Neural progenitor cell (in vitro differentiated cells): ENCODE measurements at regions not wholly inside any gene's neighbourhood (a gene's known extent, or its start where the extent isn't known, plus 50 kb on each side); places are given as distances from the start of the nearest gene placed in this dataset.
A peak's percentile ranks its signal among the peaks of the same experiment; 100 is the strongest.

Experiments used
- DNase-seq: peaks from one replicate; pipeline ENCODE4 v3.0.0-alpha.2; 2016; ENCODE audit warnings: low spot score
- H2AFZ ChIP-seq: fragments of 200-600 bp; sonication (generic); replicated peaks from 2 replicates; pipeline ENCODE4 v1.6.1; 2016; ENCODE audit warnings: antibody characterized with exemption
- H3F3A ChIP-seq: fragments of 200-600 bp; sonication (generic); 2 replicates; pipeline ENCODE4 v1.6.1; 2016; ENCODE audit warnings: antibody characterized with exemption, low read depth
- H3K27ac ChIP-seq: fragments of 200-600 bp; sonication (generic); 2 replicates; pipeline ENCODE4 v1.5.1; 2016; ENCODE audit warnings: mild to moderate bottlenecking
- H3K27me3 ChIP-seq: fragments of 200-600 bp; sonication (generic); 2 replicates; pipeline ENCODE4 v1.6.1; 2016; ENCODE audit warnings: mild to moderate bottlenecking, moderate library complexity
- H3K36me3 ChIP-seq: fragments of 200-600 bp; sonication (generic); 2 replicates; pipeline ENCODE4 v1.5.1; 2016
- H3K4me1 ChIP-seq: fragments of 200-600 bp; sonication (generic); 2 replicates; pipeline ENCODE4 v1.6.1; 2016; ENCODE audit warnings: mixed run types
- H3K4me2 ChIP-seq: fragments of 200-600 bp; sonication (generic); 2 replicates; pipeline ENCODE4 v1.6.1; 2016
- H3K4me3 ChIP-seq: fragments of 200-600 bp; sonication (generic); 2 replicates; pipeline ENCODE4 v1.5.1; 2016
- H3K79me2 ChIP-seq: fragments of 200-600 bp; sonication (generic); 2 replicates; pipeline ENCODE4 v1.6.1; 2016; ENCODE audit warnings: low read depth
- H3K9ac ChIP-seq: fragments of 200-600 bp; sonication (generic); 2 replicates; pipeline ENCODE4 v1.6.1; 2016
- H3K9me3 ChIP-seq: fragments of 200-600 bp; sonication (generic); 2 replicates; pipeline ENCODE4 v1.5.1; 2016; ENCODE audit warnings: low read depth
- H4K20me1 ChIP-seq: fragments of 200-600 bp; sonication (generic); 2 replicates; pipeline ENCODE4 v1.6.1; 2016; ENCODE audit warnings: low read depth
- H3K27ac Mint-ChIP-seq: 3 replicates; pipeline ENCODE4 v1.8.0; 2021; ENCODE audit warnings: mixed read lengths
- H3K27me3 Mint-ChIP-seq: 2 replicates; pipeline ENCODE4 v1.8.0; 2022; ENCODE audit warnings: low read depth, mild to moderate bottlenecking, inconsistent platforms, moderate library complexity, mixed read lengths; ENCODE audit not compliant: insufficient read depth
- H3K36me3 Mint-ChIP-seq: 3 replicates; pipeline ENCODE4 v1.8.0; 2021; ENCODE audit warnings: mixed read lengths
- H3K4me1 Mint-ChIP-seq: 3 replicates; pipeline ENCODE4 v1.8.0; 2021; ENCODE audit warnings: mixed read lengths
- H3K4me3 Mint-ChIP-seq: 3 replicates; pipeline ENCODE4 v1.8.0; 2021; ENCODE audit warnings: mild to moderate bottlenecking, moderate library complexity, mixed read lengths
- H3K9me3 Mint-ChIP-seq: 3 replicates; pipeline ENCODE4 v1.8.0; 2020; ENCODE audit warnings: mixed read lengths
- EZH2 ChIP-seq: fragments of 200-600 bp; sonication (generic); IDR thresholded peaks from 2 replicates; pipeline ENCODE4 v1.6.1; 2017; ENCODE audit warnings: antibody characterized with exemption, mild to moderate bottlenecking, moderate library complexity
- EZH2phosphoT487 ChIP-seq: fragments of 200-600 bp; sonication (generic); IDR thresholded peaks from 2 replicates; pipeline ENCODE4 v1.6.1; 2017; ENCODE audit warnings: antibody characterized with exemption
- TF ChIP-seq, protein P1 (sequence below): fragments of 200-600 bp; sonication (generic); IDR thresholded peaks from 2 replicates; pipeline ENCODE4 v1.5.1; 2017; ENCODE audit warnings: antibody characterized with exemption, mild to moderate bottlenecking

DNA sequence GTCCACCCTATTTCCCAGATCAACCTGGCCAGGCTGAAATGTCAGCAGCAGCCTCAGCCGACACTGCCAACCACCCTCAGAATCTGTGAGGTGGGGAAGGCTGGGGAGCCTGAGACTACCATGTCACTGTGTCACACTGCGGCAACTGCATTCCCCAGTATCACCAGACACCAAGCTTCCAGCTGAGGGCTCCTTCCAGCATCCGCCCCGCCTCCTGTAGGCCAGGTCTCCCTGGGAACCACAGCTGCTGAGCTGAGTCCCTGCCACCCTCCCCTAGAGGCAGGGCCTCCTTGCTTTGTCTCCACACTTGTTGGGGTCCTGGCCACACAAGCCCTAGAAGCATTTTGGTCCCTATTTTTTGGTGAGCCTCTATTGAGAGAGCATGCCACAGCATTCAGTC is 115.7 kb downstream of the UNC5CL start:
- peaks cover 4% of the 10 kb centered on the region for H3K27me3 Mint-ChIP-seq
- no peak overlapping the region for H3K4me3 ChIP-seq
- no peaks in the 10 kb centered on the region for H3K27me3 ChIP-seq
- no peaks in the 10 kb centered on the region for H3K36me3 Mint-ChIP-seq
- no peaks in the 10 kb centered on the region for H3K36me3 ChIP-seq
- H3K9ac ChIP-seq: no peak overlapping the region
- no peaks in the 10 kb centered on the region for H3K4me1 ChIP-seq
- H3K9me3 Mint-ChIP-seq: no peaks in the 10 kb centered on the region
- no peaks in the 10 kb centered on the region for H3K9me3 ChIP-seq
- H2AFZ ChIP-seq: no peak overlapping the region
- no peaks in the 10 kb centered on the region for H3F3A ChIP-seq
- peak; percentile 15 for DNase-seq
- peaks cover 15% of the 10 kb centered on the region for H3K4me1 Mint-ChIP-seq
- H4K20me1 ChIP-seq: no peaks in the 10 kb centered on the region
- no peak overlapping the region for H3K4me3 Mint-ChIP-seq
- no peak overlapping the region for H3K27ac ChIP-seq
- no peak for TF ChIP-seq EZH2phosphoT487
- TF ChIP-seq, protein P1, sequence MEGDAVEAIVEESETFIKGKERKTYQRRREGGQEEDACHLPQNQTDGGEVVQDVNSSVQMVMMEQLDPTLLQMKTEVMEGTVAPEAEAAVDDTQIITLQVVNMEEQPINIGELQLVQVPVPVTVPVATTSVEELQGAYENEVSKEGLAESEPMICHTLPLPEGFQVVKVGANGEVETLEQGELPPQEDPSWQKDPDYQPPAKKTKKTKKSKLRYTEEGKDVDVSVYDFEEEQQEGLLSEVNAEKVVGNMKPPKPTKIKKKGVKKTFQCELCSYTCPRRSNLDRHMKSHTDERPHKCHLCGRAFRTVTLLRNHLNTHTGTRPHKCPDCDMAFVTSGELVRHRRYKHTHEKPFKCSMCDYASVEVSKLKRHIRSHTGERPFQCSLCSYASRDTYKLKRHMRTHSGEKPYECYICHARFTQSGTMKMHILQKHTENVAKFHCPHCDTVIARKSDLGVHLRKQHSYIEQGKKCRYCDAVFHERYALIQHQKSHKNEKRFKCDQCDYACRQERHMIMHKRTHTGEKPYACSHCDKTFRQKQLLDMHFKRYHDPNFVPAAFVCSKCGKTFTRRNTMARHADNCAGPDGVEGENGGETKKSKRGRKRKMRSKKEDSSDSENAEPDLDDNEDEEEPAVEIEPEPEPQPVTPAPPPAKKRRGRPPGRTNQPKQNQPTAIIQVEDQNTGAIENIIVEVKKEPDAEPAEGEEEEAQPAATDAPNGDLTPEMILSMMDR: no peak
- no peak for TF ChIP-seq EZH2
- no peak overlapping the region for H3K4me2 ChIP-seq
- H3K79me2 ChIP-seq: no peaks in the 10 kb centered on the region
- no peak overlapping the region for H3K27ac Mint-ChIP-seq

- Histone ChIP-seq H3K27ac (no peak overlapping the region), H3K9ac (no peak overlapping the region), H3K4me1 (no peaks in the 10 kb centered on the region), H3K27me3 (no peaks in the 10 kb centered on the region), H3K4me3 (no peak overlapping the region), H2AFZ (no peak overlapping the region), H3K9me3 (no peaks in the 10 kb centered on the region), H3K79me2 (no peaks in the 10 kb centered on the region), H4K20me1 (no peaks in the 10 kb centered on the region), H3K36me3 (no peaks in the 10 kb centered on the region), H3F3A (no peaks in the 10 kb centered on the region), H3K4me2 (no peak overlapping the region)
- Mint-ChIP-seq H3K4me1 (peaks cover 22% of the 10 kb centered on the region), H3K27ac (no peak overlapping the region), H3K9me3 (no peaks in the 10 kb centered on the region), H3K4me3 (no peak overlapping the region), H3K36me3 (no peaks in the 10 kb centered on the region), H3K27me3 (peaks cover 6% of the 10 kb centered on the region)
- TF ChIP-seq EZH2phosphoT487 (no peak), EZH2 (no peak)
- TF ChIP-seq, protein P1: no peak
- DNase-seq: no peak
Observed at GRCh38 chr6:40922281-40922680, 116.7 kb downstream of the UNC5CL start.

DNA sequence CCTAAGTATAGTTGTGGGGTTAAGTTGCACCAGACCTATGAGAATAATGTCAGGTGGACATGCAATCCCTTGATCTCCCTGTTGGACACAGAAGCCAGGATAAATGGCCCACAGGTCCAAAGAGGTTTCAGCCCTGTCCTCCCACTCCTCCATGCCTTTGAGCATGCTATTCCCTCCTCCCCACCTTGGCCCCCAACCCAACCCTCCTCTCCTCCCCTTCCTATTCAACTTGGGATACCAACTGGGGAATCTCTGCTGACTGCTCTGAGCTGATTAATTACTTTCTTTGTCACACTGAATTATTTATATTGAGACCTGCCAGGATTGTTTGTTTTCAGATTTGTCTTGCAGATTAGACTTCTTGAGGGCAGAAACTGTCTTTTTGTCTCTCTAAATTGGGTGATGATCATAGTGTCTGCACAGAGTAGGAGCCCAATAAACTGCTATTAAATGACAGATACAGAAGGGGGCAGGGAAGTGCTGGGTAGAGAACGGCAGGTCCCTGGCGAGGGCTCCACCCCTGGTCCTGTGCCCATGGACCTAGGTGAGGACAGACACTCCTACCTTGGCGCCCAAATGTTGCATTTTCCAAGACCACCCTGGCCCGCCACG is 120.9 kb downstream of the UNC5CL start:
- Histone ChIP-seq H3K9me3 (no peaks in the 10 kb centered on the region), H3K27ac (no peak overlapping the region), H4K20me1 (no peaks in the 10 kb centered on the region), H3K4me3 (no peak overlapping the region), H3F3A (no peaks in the 10 kb centered on the region), H3K9ac (no peak overlapping the region), H2AFZ (no peak overlapping the region), H3K27me3 (no peaks in the 10 kb centered on the region), H3K79me2 (no peaks in the 10 kb centered on the region), H3K4me1 (no peaks in the 10 kb centered on the region), H3K36me3 (no peaks in the 10 kb centered on the region), H3K4me2 (peak overlapping the region; percentile 1)
- TF ChIP-seq, protein P1: no peak
- TF ChIP-seq EZH2phosphoT487 (no peak), EZH2 (no peak)
- Mint-ChIP-seq H3K4me1 (peaks cover 22% of the 10 kb centered on the region), H3K36me3 (no peaks in the 10 kb centered on the region), H3K27me3 (peaks cover 4% of the 10 kb centered on the region), H3K9me3 (peaks cover 2% of the 10 kb centered on the region), H3K4me3 (no peak overlapping the region), H3K27ac (no peak overlapping the region)
- peak; percentile 5 for DNase-seq
